Lung (tissue), 11 donors: ENCODE measurements at regions not wholly inside any gene's neighbourhood (a gene's known extent, or its start where the extent isn't known, plus 50 kb on each side); places are given as distances from the start of the nearest gene placed in this dataset.

Source experiments
- ATAC-seq: fragments of 200-7000 bp; cut with Tn5 transposase; one replicate; pipeline ENCODE4 v1.9.1; 2020; ENCODE audit warnings: moderate number of reproducible peaks; ENCODE audit not compliant: insufficient read depth, low FRiP score
- DNase-seq, 3 donors: peaks; one replicate each; pipeline ENCODE4 v3.0.0-alpha.2; 2013 to 2017
- H3K27ac ChIP-seq, 2 donors: one replicate each; pipeline ENCODE4 v1.5.1; 2013; ENCODE audit warnings: mild to moderate bottlenecking in 2 of 2, moderate library complexity in 2 of 2, control low read depth in 1 of 2, inconsistent platforms in 1 of 2, low read depth in 1 of 2, low read length in 1 of 2
- H3K27me3 ChIP-seq, 3 donors: one replicate each; pipeline ENCODE4 v1.5.1; 2013; ENCODE audit warnings: low read length in 2 of 3; ENCODE audit not compliant: control insufficient read depth in 3 of 3, insufficient read depth in 3 of 3
- H3K36me3 ChIP-seq, 4 donors: one replicate each; pipeline ENCODE4 v1.5.1; 2013; ENCODE audit warnings: low read length in 4 of 4, mild to moderate bottlenecking in 1 of 4, moderate library complexity in 1 of 4; ENCODE audit not compliant: control insufficient read depth in 4 of 4, insufficient read depth in 4 of 4
- H3K4me1 ChIP-seq, 5 donors: one replicate each; pipeline ENCODE4 v1.5.1; 2013; ENCODE audit warnings: low read length in 5 of 5, mild to moderate bottlenecking in 2 of 5, moderate library complexity in 1 of 5; ENCODE audit not compliant: control insufficient read depth in 5 of 5, insufficient read depth in 5 of 5
- H3K4me3 ChIP-seq: one replicate; pipeline ENCODE4 v1.5.1; 2013; ENCODE audit warnings: mild to moderate bottlenecking, control low read depth, moderate library complexity
- H3K9ac ChIP-seq, 2 donors: one replicate each; pipeline ENCODE4 v1.5.1; 2013; ENCODE audit warnings: low read length in 2 of 2, control low read depth in 1 of 2; ENCODE audit not compliant: insufficient read depth in 1 of 2
- H3K9me3 ChIP-seq, 4 donors: one replicate each; pipeline ENCODE4 v1.5.1; 2013; ENCODE audit warnings: low read length in 3 of 4, mild to moderate bottlenecking in 1 of 4, moderate library complexity in 1 of 4; ENCODE audit not compliant: control insufficient read depth in 4 of 4, insufficient read depth in 3 of 4
- CTCF ChIP-seq: IDR thresholded peaks from 2 replicates; pipeline ENCODE4 v1.5.1; 2012; ENCODE audit warnings: mild to moderate bottlenecking; ENCODE audit errors: control extremely low read depth, extremely low read depth
- WGBS, 2 donors: extraction: QIAGEN DNeasy Blood & Tissue Kit; methylation state at CpG; one replicate each; pipeline ENCODE4 v1.1.7; 2013; 5-methylcytosine and 5-hydroxymethylcytosine counted together
- donor health status: control.
- donor health status: control.
- donor health status: Bipolar disorder and iron deficiency.
- donor health status: healthy.
- donor health status: DM: yes; HTN: yes; CAD: no.

GRCh38 chr3:78049521-78049920, 1009.6 kb downstream of the ROBO2 start:
- Histone ChIP-seq H3K9ac (no peak overlapping the region), H3K4me3 (no peak overlapping the region), H3K27me3 (no peaks in the 10 kb centered on the region), H3K9me3 (no peaks in the 10 kb centered on the region), H3K4me1 (peaks cover 0 to 8% (median 0%) of the 10 kb centered on the region in 5 donors), H3K27ac (peak overlapping the region in 1 of 2 donors; percentile 2), H3K36me3 (no peaks in the 10 kb centered on the region)
- TF ChIP-seq CTCF, result no peak
- no peak for DNase-seq
- WGBS, 2 donors, result 78 to 85% methylated on average over 4 of the region's 4 CpGs
- no peak for ATAC-seq

GRCh38 chr3:78050276-78051065, 1010.6 kb downstream of the ROBO2 start:
- H3K4me3 ChIP-seq, result no peak overlapping the region
- H3K9ac ChIP-seq, result no peak overlapping the region
- DNase-seq, result no peak
- ATAC-seq, result no peak
- TF ChIP-seq CTCF, result no peak
- no peaks in the 10 kb centered on the region for H3K9me3 ChIP-seq
- H3K4me1 ChIP-seq, result peaks cover 0 to 8% (median 0%) of the 10 kb centered on the region in 5 donors
- H3K27ac ChIP-seq, result no peak overlapping the region
- no peaks in the 10 kb centered on the region for H3K36me3 ChIP-seq
- 77 to 88% methylated on average over 4 of the region's 4 CpGs for WGBS, 2 donors
- no peaks in the 10 kb centered on the region for H3K27me3 ChIP-seq

- WGBS, 2 donors, result 83 to 89% methylated on average over 8 of the region's 8 CpGs
- Histone ChIP-seq H3K9ac (no peak overlapping the region), H3K9me3 (no peaks in the 10 kb centered on the region), H3K4me3 (no peak overlapping the region), H3K4me1 (peaks cover 0 to 8% (median 0%) of the 10 kb centered on the region in 5 donors), H3K27me3 (no peaks in the 10 kb centered on the region), H3K27ac (no peak overlapping the region), H3K36me3 (no peaks in the 10 kb centered on the region)
- ATAC-seq (no peak), DNase-seq (no peak)
- no peak for TF ChIP-seq CTCF
Measured at GRCh38 chr3:78052746-78053145, 1012.8 kb downstream of the ROBO2 start.
